ENCODE measurements at regions not wholly inside any gene's neighbourhood (a gene's known extent, or its start where the extent isn't known, plus 50 kb on each side); places are given as distances from the start of the nearest gene placed in this dataset.

GRCh38 chr6:81939766-81940165, 187.3 kb upstream of the TENT5A start:
- H2AK5ac ChIP-seq (ENCODE audit: low read length): peak overlapping the region; percentile 62
- H2BK12ac ChIP-seq (ENCODE audit: low read length): no peak overlapping the region
- no peak overlapping the region for H2AFZ ChIP-seq (ENCODE audit: insufficient read depth, low read length, poor library complexity)
- H4K8ac ChIP-seq (ENCODE audit: low read depth, low read length): no peak overlapping the region
- H3K79me2 ChIP-seq (ENCODE audit: control insufficient read depth, insufficient read depth, low read length, poor library complexity): no peaks in the 10 kb centered on the region
- no peak overlapping the region for H3K4ac ChIP-seq (ENCODE audit: low read depth, low read length)
- no peak overlapping the region for H4K91ac ChIP-seq (ENCODE audit: low read depth, low read length)
- H3K9me3 ChIP-seq (ENCODE audit: insufficient read depth, low read depth, low read length): no peaks in the 10 kb centered on the region
- no peak overlapping the region for H3K18ac ChIP-seq (ENCODE audit: low read length)
- H3K79me1 ChIP-seq (ENCODE audit: low read length): peaks cover 3% of the 10 kb centered on the region
- no peaks in the 10 kb centered on the region for H3K36me3 ChIP-seq (ENCODE audit: control insufficient read depth in 1 of 2, insufficient read depth in 2 of 2, low read length in 2 of 2)
- no peak overlapping the region for H3K14ac ChIP-seq (ENCODE audit: low read length)
- H3K27me3 ChIP-seq (ENCODE audit: insufficient read depth, low read length): no peaks in the 10 kb centered on the region
- H3K4me1 ChIP-seq (ENCODE audit: control insufficient read depth in 1 of 2, insufficient read depth in 2 of 2, low read length in 2 of 2): peaks cover 3 to 8% of the 10 kb centered on the region in 2 experiments
- WGBS (ENCODE audit: extremely low coverage, insufficient coverage, insufficient read length): no CpG with 5 or more reads among the region's 3 CpGs
- H3K23ac ChIP-seq (ENCODE audit: low read length): no peak overlapping the region
- no peak overlapping the region for H3K4me3 ChIP-seq (ENCODE audit: low read depth, low read length)
- H3K4me2 ChIP-seq (ENCODE audit: low read length): no peak overlapping the region
- no peak overlapping the region for H4K12ac ChIP-seq (ENCODE audit: low read depth, low read length)
- H3K27ac ChIP-seq (ENCODE audit: low read depth, low read length): peak overlapping the region; percentile 39
- no peak overlapping the region for H3K9ac ChIP-seq (ENCODE audit: low read length)
- H2BK120ac ChIP-seq (ENCODE audit: insufficient read depth, low read length, poor library complexity): no peak overlapping the region
- peak in 1 of 2 donors; percentile 13 for DNase-seq
- H2BK5ac ChIP-seq (ENCODE audit: low read depth, low read length, poor library complexity): peak overlapping the region; percentile 31

GRCh38 chr6:81938991-81939732, 186.7 kb upstream of the TENT5A start:
- H3K4me2 ChIP-seq (ENCODE audit: low read length): no peak overlapping the region
- peak; percentile 40 to 75 for DNase-seq
- no peak overlapping the region for H3K9ac ChIP-seq (ENCODE audit: low read length)
- no peak overlapping the region for H4K91ac ChIP-seq (ENCODE audit: low read depth, low read length)
- H3K14ac ChIP-seq (ENCODE audit: low read length): no peak overlapping the region
- H3K23ac ChIP-seq (ENCODE audit: low read length): no peak overlapping the region
- H3K79me2 ChIP-seq (ENCODE audit: control insufficient read depth, insufficient read depth, low read length, poor library complexity): no peaks in the 10 kb centered on the region
- H2AFZ ChIP-seq (ENCODE audit: insufficient read depth, low read length, poor library complexity): no peak overlapping the region
- peaks cover 3% of the 10 kb centered on the region for H3K79me1 ChIP-seq (ENCODE audit: low read length)
- peaks cover 3 to 8% of the 10 kb centered on the region in 2 experiments for H3K4me1 ChIP-seq (ENCODE audit: control insufficient read depth in 1 of 2, insufficient read depth in 2 of 2, low read length in 2 of 2)
- no peak overlapping the region for H3K18ac ChIP-seq (ENCODE audit: low read length)
- no peaks in the 10 kb centered on the region for H3K36me3 ChIP-seq (ENCODE audit: control insufficient read depth in 1 of 2, insufficient read depth in 2 of 2, low read length in 2 of 2)
- H3K4ac ChIP-seq (ENCODE audit: low read depth, low read length): no peak overlapping the region
- H2BK5ac ChIP-seq (ENCODE audit: low read depth, low read length, poor library complexity): no peak overlapping the region
- WGBS (ENCODE audit: extremely low coverage, insufficient coverage, insufficient read length): no CpG with 5 or more reads among the region's 3 CpGs
- no peak overlapping the region for H2AK5ac ChIP-seq (ENCODE audit: low read length)
- no peaks in the 10 kb centered on the region for H3K9me3 ChIP-seq (ENCODE audit: insufficient read depth, low read depth, low read length)
- no peak overlapping the region for H4K8ac ChIP-seq (ENCODE audit: low read depth, low read length)
- H3K27ac ChIP-seq (ENCODE audit: low read depth, low read length): peak overlapping the region; percentile 41
- H3K4me3 ChIP-seq (ENCODE audit: low read depth, low read length): no peak overlapping the region
- no peaks in the 10 kb centered on the region for H3K27me3 ChIP-seq (ENCODE audit: insufficient read depth, low read length)
- H2BK12ac ChIP-seq (ENCODE audit: low read length): no peak overlapping the region
- no peak overlapping the region for H2BK120ac ChIP-seq (ENCODE audit: insufficient read depth, low read length, poor library complexity)
- no peak overlapping the region for H4K12ac ChIP-seq (ENCODE audit: low read depth, low read length)

DNA sequence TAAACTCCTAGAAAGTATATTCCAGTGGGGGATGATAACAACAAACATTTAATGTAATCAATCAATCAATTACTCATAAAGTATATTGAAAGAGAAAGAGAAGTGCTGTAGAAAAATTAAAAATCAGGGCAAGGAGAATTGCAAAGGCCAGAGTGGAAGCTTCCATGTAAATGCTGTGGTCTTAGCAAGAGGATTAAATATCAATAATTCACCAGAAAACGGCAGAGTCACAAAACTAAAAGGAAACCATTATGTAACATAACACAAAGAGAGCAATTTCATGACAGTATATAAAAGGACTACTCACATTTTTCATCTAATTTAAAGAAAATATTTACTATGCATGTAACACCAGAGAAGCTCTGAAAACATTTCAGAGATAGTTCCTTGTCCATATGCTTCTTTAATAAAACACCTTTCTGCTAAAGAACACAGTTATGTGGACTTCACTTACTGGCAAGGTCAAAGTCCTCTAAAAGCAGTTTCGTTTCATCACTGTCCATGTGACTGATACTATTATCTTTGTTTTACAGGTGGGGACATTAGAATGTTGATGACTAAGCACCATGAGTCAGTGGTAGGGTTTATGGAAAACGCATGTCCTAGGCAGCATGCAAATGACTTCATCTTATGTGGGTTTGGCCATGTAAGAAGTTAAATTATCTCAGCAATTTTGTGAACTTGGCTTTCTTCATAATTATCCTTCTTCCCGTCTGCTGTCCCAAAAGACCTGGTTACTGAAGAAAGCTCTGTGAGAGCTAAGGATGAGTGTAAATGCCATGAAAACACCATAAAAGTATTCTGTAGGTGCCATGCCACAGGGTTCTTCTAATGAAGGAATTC, 185.8 kb upstream of the TENT5A start:
- no peak overlapping the region for H2BK120ac ChIP-seq (ENCODE audit: insufficient read depth, low read length, poor library complexity)
- H3K36me3 ChIP-seq (ENCODE audit: control insufficient read depth in 1 of 2, insufficient read depth in 2 of 2, low read length in 2 of 2): no peaks in the 10 kb centered on the region
- DNase-seq: peak; percentile 76 to 93
- no peak overlapping the region for H4K91ac ChIP-seq (ENCODE audit: low read depth, low read length)
- H2BK12ac ChIP-seq (ENCODE audit: low read length): no peak overlapping the region
- no peak overlapping the region for H3K4ac ChIP-seq (ENCODE audit: low read depth, low read length)
- H3K27ac ChIP-seq (ENCODE audit: low read depth, low read length): peak overlapping the region; percentile 41
- no peak overlapping the region for H3K23ac ChIP-seq (ENCODE audit: low read length)
- no peak overlapping the region for H3K14ac ChIP-seq (ENCODE audit: low read length)
- no peaks in the 10 kb centered on the region for H3K27me3 ChIP-seq (ENCODE audit: insufficient read depth, low read length)
- peaks cover 3 to 8% of the 10 kb centered on the region in 2 experiments for H3K4me1 ChIP-seq (ENCODE audit: control insufficient read depth in 1 of 2, insufficient read depth in 2 of 2, low read length in 2 of 2)
- no peak overlapping the region for H3K18ac ChIP-seq (ENCODE audit: low read length)
- no peak overlapping the region for H3K4me3 ChIP-seq (ENCODE audit: low read depth, low read length)
- no peaks in the 10 kb centered on the region for H3K9me3 ChIP-seq (ENCODE audit: insufficient read depth, low read depth, low read length)
- no peak overlapping the region for H3K9ac ChIP-seq (ENCODE audit: low read length)
- no CpG with 5 or more reads among the region's 4 CpGs for WGBS (ENCODE audit: extremely low coverage, insufficient coverage, insufficient read length)
- H4K12ac ChIP-seq (ENCODE audit: low read depth, low read length): no peak overlapping the region
- H3K79me1 ChIP-seq (ENCODE audit: low read length): peaks cover 3% of the 10 kb centered on the region
- H3K4me2 ChIP-seq (ENCODE audit: low read length): no peak overlapping the region
- no peaks in the 10 kb centered on the region for H3K79me2 ChIP-seq (ENCODE audit: control insufficient read depth, insufficient read depth, low read length, poor library complexity)
- no peak overlapping the region for H2AFZ ChIP-seq (ENCODE audit: insufficient read depth, low read length, poor library complexity)
- no peak overlapping the region for H2BK5ac ChIP-seq (ENCODE audit: low read depth, low read length, poor library complexity)
- no peak overlapping the region for H4K8ac ChIP-seq (ENCODE audit: low read depth, low read length)
- no peak overlapping the region for H2AK5ac ChIP-seq (ENCODE audit: low read length)

GRCh38 chr6:81937296-81937937, 184.9 kb upstream of the TENT5A start:
- H2AK5ac ChIP-seq (ENCODE audit: low read length): no peak overlapping the region
- no CpG with 5 or more reads among the region's 6 CpGs for WGBS (ENCODE audit: extremely low coverage, insufficient coverage, insufficient read length)
- no peak for DNase-seq

More at GRCh38 chr6:81937296-81937937, 184.9 kb upstream of the TENT5A start:
- H3K23ac ChIP-seq (ENCODE audit: low read length): no peak overlapping the region
- H2BK12ac ChIP-seq (ENCODE audit: low read length): no peak overlapping the region
- no peak overlapping the region for H3K4me3 ChIP-seq (ENCODE audit: low read depth, low read length)
- H3K4ac ChIP-seq (ENCODE audit: low read depth, low read length): no peak overlapping the region
- H2BK120ac ChIP-seq (ENCODE audit: insufficient read depth, low read length, poor library complexity): no peak overlapping the region
- H3K9me3 ChIP-seq (ENCODE audit: insufficient read depth, low read depth, low read length): no peaks in the 10 kb centered on the region
- no peak overlapping the region for H3K9ac ChIP-seq (ENCODE audit: low read length)
- H3K79me2 ChIP-seq (ENCODE audit: control insufficient read depth, insufficient read depth, low read length, poor library complexity): no peaks in the 10 kb centered on the region
- no peak overlapping the region for H4K91ac ChIP-seq (ENCODE audit: low read depth, low read length)
- peaks cover 3% of the 10 kb centered on the region for H3K79me1 ChIP-seq (ENCODE audit: low read length)
- no peak overlapping the region for H3K18ac ChIP-seq (ENCODE audit: low read length)
- peak overlapping the region; percentile 21 for H2BK5ac ChIP-seq (ENCODE audit: low read depth, low read length, poor library complexity)
- no peak overlapping the region for H3K27ac ChIP-seq (ENCODE audit: low read depth, low read length)
- no peak overlapping the region for H2AFZ ChIP-seq (ENCODE audit: insufficient read depth, low read length, poor library complexity)
- H4K12ac ChIP-seq (ENCODE audit: low read depth, low read length): no peak overlapping the region
- H4K8ac ChIP-seq (ENCODE audit: low read depth, low read length): no peak overlapping the region
- H3K36me3 ChIP-seq (ENCODE audit: control insufficient read depth in 1 of 2, insufficient read depth in 2 of 2, low read length in 2 of 2): no peaks in the 10 kb centered on the region
- peaks cover 3 to 8% of the 10 kb centered on the region in 2 experiments for H3K4me1 ChIP-seq (ENCODE audit: control insufficient read depth in 1 of 2, insufficient read depth in 2 of 2, low read length in 2 of 2)
- no peaks in the 10 kb centered on the region for H3K27me3 ChIP-seq (ENCODE audit: insufficient read depth, low read length)
- H3K4me2 ChIP-seq (ENCODE audit: low read length): no peak overlapping the region
- H3K14ac ChIP-seq (ENCODE audit: low read length): no peak overlapping the region

Measured in trophoblast cell (in vitro differentiated cells and primary cell).